ENCODE measurements at regions not wholly inside any gene's neighbourhood (a gene's known extent, or its start where the extent isn't known, plus 50 kb on each side); places are given as distances from the start of the nearest gene placed in this dataset.
A peak's percentile ranks its signal among the peaks of the same experiment; 100 is the strongest.

DNA sequence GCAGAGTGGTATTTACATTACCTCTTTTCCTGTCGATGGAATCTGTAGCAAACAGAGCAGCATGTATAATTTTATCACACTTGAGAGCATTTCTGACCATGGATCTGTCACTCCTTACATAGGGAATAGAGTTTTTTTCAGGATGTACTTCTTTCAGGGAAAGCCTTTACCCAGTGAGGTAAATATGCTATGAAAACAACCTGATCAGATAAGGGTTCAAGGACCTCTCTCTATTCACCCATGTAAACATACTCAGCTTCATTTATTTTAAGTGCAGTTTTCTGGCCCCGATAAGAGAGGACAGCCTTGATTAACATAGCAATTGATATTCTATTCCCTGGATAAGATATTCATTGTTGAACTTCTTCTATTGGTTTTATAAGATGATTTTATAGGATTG is 87.3 kb upstream of the ESX1 start:
- BruUV-seq (replicated peaks) = no TSS peak
- H3K27me3 ChIP-seq (ENCODE audit: low read length) = no peaks in the 10 kb centered on the region
- peaks cover 9% of the 10 kb centered on the region; the same call in 1 of the 2 replicates for H3K4me1 ChIP-seq (ENCODE audit: insufficient read depth, low read length)
- DNase-seq (no peak), ATAC-seq (no peak)
- no peaks in the 10 kb centered on the region for H3K9me3 ChIP-seq (ENCODE audit: low read length)
- no peak overlapping the region for H3K4me2 ChIP-seq (ENCODE audit: low read length)
- CTCF ChIA-PET = no interaction called here
- H4K20me1 ChIP-seq (ENCODE audit: low read length) = no peaks in the 10 kb centered on the region
- H3K27ac ChIP-seq (ENCODE audit: low read length) = no peak overlapping the region
- no peaks in the 10 kb centered on the region for H3K36me3 ChIP-seq (ENCODE audit: low read depth, low read length)
- no peaks in the 10 kb centered on the region for H3K9me2 ChIP-seq (replicated peaks; ENCODE audit: low read length)
- POLR2A ChIA-PET (ENCODE audit: unreplicated experiment) = no interaction called here
- H3K9ac ChIP-seq (ENCODE audit: low read length) = no peak overlapping the region
- no peak for TF ChIP-seq EZH2phosphoT487 (IDR thresholded peaks at IDR 0.05; ENCODE audit: borderline replicate concordance, low read length)
- TF ChIP-seq, protein P1, sequence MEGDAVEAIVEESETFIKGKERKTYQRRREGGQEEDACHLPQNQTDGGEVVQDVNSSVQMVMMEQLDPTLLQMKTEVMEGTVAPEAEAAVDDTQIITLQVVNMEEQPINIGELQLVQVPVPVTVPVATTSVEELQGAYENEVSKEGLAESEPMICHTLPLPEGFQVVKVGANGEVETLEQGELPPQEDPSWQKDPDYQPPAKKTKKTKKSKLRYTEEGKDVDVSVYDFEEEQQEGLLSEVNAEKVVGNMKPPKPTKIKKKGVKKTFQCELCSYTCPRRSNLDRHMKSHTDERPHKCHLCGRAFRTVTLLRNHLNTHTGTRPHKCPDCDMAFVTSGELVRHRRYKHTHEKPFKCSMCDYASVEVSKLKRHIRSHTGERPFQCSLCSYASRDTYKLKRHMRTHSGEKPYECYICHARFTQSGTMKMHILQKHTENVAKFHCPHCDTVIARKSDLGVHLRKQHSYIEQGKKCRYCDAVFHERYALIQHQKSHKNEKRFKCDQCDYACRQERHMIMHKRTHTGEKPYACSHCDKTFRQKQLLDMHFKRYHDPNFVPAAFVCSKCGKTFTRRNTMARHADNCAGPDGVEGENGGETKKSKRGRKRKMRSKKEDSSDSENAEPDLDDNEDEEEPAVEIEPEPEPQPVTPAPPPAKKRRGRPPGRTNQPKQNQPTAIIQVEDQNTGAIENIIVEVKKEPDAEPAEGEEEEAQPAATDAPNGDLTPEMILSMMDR (conservative IDR thresholded peaks at IDR 0.05; ENCODE audit: low read depth, low read length) = no peak
- no peak for TF ChIP-seq EZH2 (IDR thresholded peaks at IDR 0.05; ENCODE audit: low read length, unreplicated experiment)
- no peaks in the 10 kb centered on the region for H3F3A ChIP-seq (ENCODE audit: low read length, unreplicated experiment)
- intact Hi-C loops (cut with micrococcal nuclease) = no loop called here
- no peak overlapping the region for H2AFZ ChIP-seq (ENCODE audit: low read length)
- H3K4me3 ChIP-seq (ENCODE audit: low read length) = no peak overlapping the region
- H3K79me2 ChIP-seq (ENCODE audit: low read length) = no peaks in the 10 kb centered on the region

DNA sequence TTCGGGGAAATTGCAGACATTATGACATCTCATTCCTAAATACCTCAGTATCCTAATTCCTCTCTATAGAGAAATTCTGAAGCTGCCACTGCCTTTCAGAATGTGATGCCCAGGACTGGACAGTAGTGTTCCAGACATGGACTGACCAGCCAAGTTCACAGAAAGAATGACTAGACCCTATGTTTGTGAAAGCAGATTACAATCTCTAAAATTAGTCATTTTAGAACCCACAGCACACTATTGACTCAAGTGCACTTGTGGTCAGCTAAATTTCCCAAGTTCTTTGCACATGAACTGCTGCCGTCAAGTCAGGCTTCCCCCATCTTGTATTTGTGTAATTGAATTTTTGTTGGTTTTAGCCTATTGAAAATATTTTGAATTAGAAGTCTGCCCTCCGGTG is 81.0 kb upstream of the ESX1 start:
- H3K9me3 ChIP-seq (ENCODE audit: low read length) = no peaks in the 10 kb centered on the region
- CTCF ChIA-PET = interaction anchor here (1.1 kb wide), 1 partner anchor 17 kb away, joined by 3 read pairs; no protein-coding TSS in a partner anchor
- POLR2A ChIA-PET (ENCODE audit: unreplicated experiment) = no interaction called here
- ATAC-seq (peak; percentile 94), DNase-seq (peak; percentile 87)
- H3K4me3 ChIP-seq (ENCODE audit: low read length) = no peak overlapping the region
- H3K9me2 ChIP-seq (replicated peaks; ENCODE audit: low read length) = no peaks in the 10 kb centered on the region
- peaks cover 51% of the 10 kb centered on the region for H3K4me1 ChIP-seq (ENCODE audit: insufficient read depth, low read length)
- H3K9ac ChIP-seq (ENCODE audit: low read length) = peak overlapping the region; percentile 26; the same call in 1 of the 2 replicates
- H4K20me1 ChIP-seq (ENCODE audit: low read length) = no peaks in the 10 kb centered on the region
- no peaks in the 10 kb centered on the region for H3K36me3 ChIP-seq (ENCODE audit: low read depth, low read length)
- H3K4me2 ChIP-seq (ENCODE audit: low read length) = peak overlapping the region; percentile 45
- H3F3A ChIP-seq (ENCODE audit: low read length, unreplicated experiment) = peaks cover 1% of the 10 kb centered on the region
- H3K79me2 ChIP-seq (ENCODE audit: low read length) = no peaks in the 10 kb centered on the region
- intact Hi-C loops (cut with micrococcal nuclease) = loop anchor here (1.0 kb wide), 1 partner anchor 17 kb away; no protein-coding TSS in a partner anchor
- peak overlapping the region; percentile 43; the same call in 1 of the 2 replicates for H2AFZ ChIP-seq (ENCODE audit: low read length)
- no peak for TF ChIP-seq EZH2phosphoT487 (IDR thresholded peaks at IDR 0.05; ENCODE audit: borderline replicate concordance, low read length)
- no peak for TF ChIP-seq EZH2 (IDR thresholded peaks at IDR 0.05; ENCODE audit: low read length, unreplicated experiment)
- no TSS peak for BruUV-seq (replicated peaks)
- H3K27me3 ChIP-seq (ENCODE audit: low read length) = no peaks in the 10 kb centered on the region
- H3K27ac ChIP-seq (ENCODE audit: low read length) = peak overlapping the region; percentile 87

DNA sequence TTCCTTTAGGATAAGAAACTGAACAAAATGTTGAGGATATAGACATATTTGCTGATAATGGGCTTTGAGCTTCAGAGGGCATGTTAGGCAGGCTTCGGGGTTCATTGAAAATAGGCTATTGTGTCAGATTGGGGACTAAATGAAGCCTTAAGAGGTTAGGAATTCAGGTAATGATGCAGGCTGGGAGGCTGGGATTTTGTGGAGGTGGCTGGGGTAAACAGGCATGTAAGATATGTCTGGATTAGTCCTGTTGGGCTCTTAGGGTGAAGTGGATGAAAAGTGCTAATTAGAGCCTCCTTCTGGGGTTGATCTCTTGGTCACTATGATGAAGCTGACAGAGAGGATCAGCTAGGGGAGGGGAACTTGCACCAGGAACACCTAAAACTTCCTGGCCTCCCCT is 80.2 kb upstream of the ESX1 start:
- Histone ChIP-seq H3K9me3 (ENCODE audit: low read length) (no peaks in the 10 kb centered on the region), H4K20me1 (ENCODE audit: low read length) (no peaks in the 10 kb centered on the region), H3K79me2 (ENCODE audit: low read length) (no peaks in the 10 kb centered on the region), H2AFZ (ENCODE audit: low read length) (no peak overlapping the region), H3K9ac (ENCODE audit: low read length) (peak overlapping the region; percentile 26; the same call in 1 of the 2 replicates), H3K4me1 (ENCODE audit: insufficient read depth, low read length) (peaks cover 59% of the 10 kb centered on the region), H3K9me2 (replicated peaks; ENCODE audit: low read length) (no peaks in the 10 kb centered on the region), H3F3A (ENCODE audit: low read length, unreplicated experiment) (peaks cover 7% of the 10 kb centered on the region), H3K4me2 (ENCODE audit: low read length) (no peak overlapping the region), H3K27ac (ENCODE audit: low read length) (peak overlapping the region; percentile 87), H3K27me3 (ENCODE audit: low read length) (no peaks in the 10 kb centered on the region), H3K4me3 (ENCODE audit: low read length) (no peak overlapping the region), H3K36me3 (ENCODE audit: low read depth, low read length) (no peaks in the 10 kb centered on the region)
- TF ChIP-seq EZH2phosphoT487 (IDR thresholded peaks at IDR 0.05; ENCODE audit: borderline replicate concordance, low read length) (no peak), EZH2 (IDR thresholded peaks at IDR 0.05; ENCODE audit: low read length, unreplicated experiment) (no peak)
- TF ChIP-seq, protein P1 (conservative IDR thresholded peaks at IDR 0.05; ENCODE audit: low read depth, low read length) = no peak
- ATAC-seq (no peak), DNase-seq (no peak)
- BruUV-seq (replicated peaks) = no TSS peak
- POLR2A ChIA-PET (ENCODE audit: unreplicated experiment) = no interaction called here
- CTCF ChIA-PET = no interaction called here
- intact Hi-C loops (cut with micrococcal nuclease) = loop anchor here (1.0 kb wide), 1 partner anchor 17 kb away; no protein-coding TSS in a partner anchor
